ENCODE measurements at regions not wholly inside any gene's neighbourhood (a gene's known extent, or its start where the extent isn't known, plus 50 kb on each side); places are given as distances from the start of the nearest gene placed in this dataset.
"Not testable (repeated sequence)": the region's sequence is repeated elsewhere in the genome, so short reads cannot be mapped to it uniquely, and the experiment has no call there.

DNA sequence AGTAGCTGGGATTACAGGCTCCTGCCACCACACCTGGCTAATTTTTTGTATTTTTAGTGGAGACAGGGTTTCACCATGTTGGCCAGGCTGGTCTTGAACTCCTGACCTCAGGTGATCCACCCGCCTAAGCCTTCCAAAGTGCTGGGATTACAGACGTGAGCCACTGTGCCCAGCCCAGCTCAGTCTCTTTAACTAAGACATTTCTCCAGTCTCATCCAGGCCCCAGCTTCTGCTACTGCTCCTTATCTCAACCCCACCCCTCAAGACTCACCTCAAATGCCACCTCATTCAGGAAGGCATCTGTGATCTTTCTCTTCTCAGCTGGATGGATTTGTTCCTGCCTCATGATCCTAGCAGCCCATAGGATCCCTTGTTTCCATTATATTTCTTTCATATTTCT, 85.9 kb upstream of the GRAMD1B start:
- DNase-seq (ENCODE audit: low spot score) = not testable (repeated sequence)

DNA sequence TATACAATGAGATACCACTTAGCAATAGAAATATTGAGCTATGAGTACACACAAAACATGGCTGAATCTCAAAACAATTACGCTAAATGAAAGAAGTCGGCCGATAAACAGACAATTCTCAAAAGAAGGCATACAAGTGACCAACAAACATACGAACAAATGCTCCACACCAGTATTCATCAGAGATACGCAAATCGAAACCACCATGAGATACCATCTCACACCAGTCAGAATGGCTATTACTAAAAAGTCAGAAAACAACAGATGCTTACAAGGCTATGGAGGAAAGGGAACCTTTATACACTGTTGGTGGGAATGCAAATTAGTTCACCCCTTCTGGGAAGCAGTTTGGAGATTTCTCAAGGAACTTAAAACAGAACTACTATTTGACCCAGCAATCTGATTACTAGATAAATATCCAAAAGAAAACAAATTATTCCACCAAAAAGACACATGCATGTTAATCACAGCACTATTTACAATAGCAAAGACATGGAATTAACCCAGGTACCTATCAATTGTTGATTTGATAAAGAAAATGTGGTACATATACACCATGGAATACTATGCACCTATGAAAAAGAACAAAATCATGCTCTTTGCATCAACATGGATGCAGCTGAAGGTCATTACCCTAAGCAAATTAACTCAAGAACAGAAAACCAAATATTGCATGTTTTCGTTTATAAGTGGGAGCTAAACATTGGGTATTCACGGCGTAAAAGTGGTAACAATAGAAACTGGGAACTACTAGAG, 90.9 kb upstream of the GRAMD1B start:
- no peak for DNase-seq (ENCODE audit: low spot score)

DNA sequence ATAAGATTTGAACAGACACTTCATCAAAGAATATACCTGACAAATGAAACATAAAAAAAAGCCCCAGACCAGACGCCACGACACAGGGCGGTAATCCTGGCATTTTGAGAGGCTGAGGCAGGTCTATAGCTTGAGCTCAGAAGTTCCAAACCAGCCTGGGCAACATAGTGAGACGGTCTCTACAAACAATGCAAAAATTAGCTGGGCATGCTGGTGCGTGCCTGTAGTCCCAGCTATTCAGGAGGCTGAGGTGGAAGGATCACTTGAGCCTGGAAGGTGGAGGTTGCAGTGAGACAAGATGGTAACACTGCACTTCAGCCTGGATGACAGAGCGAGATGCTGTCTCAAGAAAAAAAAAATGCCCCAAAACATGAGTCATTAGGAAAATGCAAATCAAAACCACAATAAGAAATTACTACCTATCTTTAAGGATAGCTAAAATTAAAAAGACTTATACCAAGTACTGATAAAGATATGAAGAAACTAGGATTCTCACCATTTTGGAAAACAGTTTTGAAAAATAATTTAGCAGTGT, 91.7 kb upstream of the GRAMD1B start:
- DNase-seq (ENCODE audit: low spot score) = no peak

GRCh38 chr11:123334925-123335324, 95.1 kb upstream of the GRAMD1B start:
- no peak for DNase-seq (ENCODE audit: low spot score)

GRCh38 chr11:123332577-123332976, 97.5 kb upstream of the GRAMD1B start:
- not testable (repeated sequence) for DNase-seq (ENCODE audit: low spot score)

DNA sequence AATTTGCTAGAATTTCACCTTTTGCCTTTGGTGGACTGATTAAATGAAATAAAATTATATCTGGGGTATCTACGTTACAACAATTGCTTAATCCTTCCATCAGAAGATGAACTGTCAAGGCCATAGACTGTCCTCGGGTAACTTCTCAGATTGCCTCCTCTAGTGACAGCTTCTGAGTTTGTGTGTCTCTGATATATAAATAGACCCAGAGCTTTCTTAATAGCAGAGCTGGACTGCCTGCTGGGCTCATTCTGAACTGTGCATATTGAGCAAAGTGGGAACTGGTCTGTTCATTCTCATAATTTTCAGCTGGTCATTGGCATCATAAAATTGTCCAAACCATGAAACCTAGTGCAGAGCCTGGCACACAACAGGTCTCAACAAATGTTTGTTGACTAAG, 99.1 kb upstream of the GRAMD1B start:
- DNase-seq (ENCODE audit: low spot score) = no peak

- DNase-seq (ENCODE audit: low spot score) = peak; percentile 86
Measured at GRCh38 chr11:123330471-123330870, 99.6 kb upstream of the GRAMD1B start.

GRCh38 chr11:123330071-123330470, 100.0 kb upstream of the GRAMD1B start:
- DNase-seq (ENCODE audit: low spot score) = no peak

DNA sequence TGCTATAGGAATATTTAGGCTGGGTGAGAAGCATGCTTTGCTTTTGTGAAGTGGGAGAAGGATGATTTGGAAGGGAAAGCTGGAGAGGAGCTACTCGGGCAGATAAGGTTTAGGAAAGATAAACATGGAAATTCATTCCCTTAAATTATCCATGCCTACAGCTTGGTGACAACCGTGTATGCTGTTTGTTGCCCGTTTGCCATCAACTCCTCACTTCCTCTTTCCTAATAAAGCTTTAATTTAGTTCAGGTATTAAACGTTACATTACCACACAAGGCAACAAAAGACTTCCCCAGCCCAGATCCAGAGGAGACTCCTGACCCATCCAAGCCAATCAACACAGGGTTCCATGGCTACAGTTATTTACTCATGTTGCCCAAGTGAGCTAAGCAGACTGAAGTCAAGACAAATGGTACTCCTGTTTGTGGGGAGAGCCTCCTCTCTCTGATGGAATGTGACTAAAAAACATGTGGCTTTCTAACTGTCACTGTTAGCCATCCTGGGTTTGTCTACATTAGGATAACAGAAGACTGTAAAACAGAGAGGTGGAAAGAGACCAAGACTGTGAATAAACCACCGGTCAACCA, 101.7 kb upstream of the GRAMD1B start:
- DNase-seq (ENCODE audit: low spot score) = no peak

- no peak for DNase-seq (ENCODE audit: low spot score)
Measured at GRCh38 chr11:123325533-123325932, 104.5 kb upstream of the GRAMD1B start.

- no peak for DNase-seq (ENCODE audit: low spot score)
Measured at GRCh38 chr11:123323568-123323967, 106.5 kb upstream of the GRAMD1B start.

- no peak for DNase-seq (ENCODE audit: low spot score)
Measured at GRCh38 chr11:123321636-123322035, 108.4 kb upstream of the GRAMD1B start.

- no peak for DNase-seq (ENCODE audit: low spot score)
Measured at GRCh38 chr11:123318623-123319022, 111.4 kb upstream of the GRAMD1B start.

DNA sequence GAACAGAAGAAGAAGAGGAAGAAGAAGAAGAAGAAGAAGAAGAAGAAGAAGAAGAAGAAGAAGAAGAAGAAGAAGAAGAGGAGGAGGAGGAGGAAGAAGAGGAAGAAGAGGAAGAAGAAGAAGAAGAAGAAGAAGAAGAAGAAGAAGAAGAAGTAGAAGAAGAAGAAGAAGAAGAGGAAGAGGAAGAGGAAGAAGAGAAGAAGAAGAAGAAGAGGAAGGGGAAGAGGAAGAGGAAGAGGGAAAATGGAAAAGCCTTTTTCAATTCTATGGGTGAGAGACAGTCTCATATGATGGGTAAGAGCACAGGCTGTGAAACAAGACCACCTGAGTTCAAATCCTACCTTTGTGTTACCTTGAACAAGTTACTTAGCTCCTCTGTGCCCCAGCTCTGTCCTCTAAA, 111.9 kb upstream of the GRAMD1B start:
- DNase-seq (ENCODE audit: low spot score) = not testable (repeated sequence)

DNA sequence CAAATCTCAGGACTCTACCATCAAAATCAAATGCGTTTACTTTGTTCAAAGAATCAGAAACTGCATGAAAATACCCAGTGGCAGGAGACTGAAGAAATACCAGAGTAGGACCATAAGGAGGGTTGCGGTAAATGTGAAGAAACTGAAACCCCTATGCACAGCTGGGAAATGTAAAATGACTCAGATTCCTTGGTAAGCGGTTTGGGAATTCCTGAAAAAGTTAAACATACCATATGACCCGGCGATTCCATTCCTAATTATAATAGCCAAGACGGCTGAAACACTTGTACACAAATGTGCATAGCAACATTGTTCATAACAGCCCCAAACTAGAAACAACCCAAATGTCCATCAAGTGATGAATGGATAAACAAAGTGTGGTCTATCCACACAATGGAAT, 114.1 kb upstream of the GRAMD1B start:
- DNase-seq (ENCODE audit: low spot score) = no peak

- DNase-seq (ENCODE audit: low spot score) = no peak
Measured at GRCh38 chr11:123314972-123315371, 115.1 kb upstream of the GRAMD1B start.

DNA sequence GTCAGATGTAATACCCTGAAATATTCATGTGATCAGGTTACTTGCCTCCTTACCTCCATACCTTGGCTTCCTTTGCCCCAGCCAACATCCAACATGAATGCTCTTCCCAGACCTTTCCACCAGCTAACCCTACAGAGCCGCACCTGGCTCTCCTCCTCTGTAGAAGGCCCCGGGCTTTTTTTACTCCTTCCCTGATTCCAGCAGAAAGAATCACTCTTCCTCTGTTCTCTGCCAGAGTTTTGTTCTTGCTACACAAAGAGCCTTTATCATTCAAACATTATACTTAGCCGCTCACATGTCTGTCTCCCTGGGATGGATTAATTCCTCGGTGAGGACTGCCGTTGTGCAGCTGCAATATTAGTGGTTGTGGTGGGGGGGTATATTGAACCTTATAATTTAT, 116.8 kb upstream of the GRAMD1B start:
- peak; percentile 50 for DNase-seq (ENCODE audit: low spot score)

DNA sequence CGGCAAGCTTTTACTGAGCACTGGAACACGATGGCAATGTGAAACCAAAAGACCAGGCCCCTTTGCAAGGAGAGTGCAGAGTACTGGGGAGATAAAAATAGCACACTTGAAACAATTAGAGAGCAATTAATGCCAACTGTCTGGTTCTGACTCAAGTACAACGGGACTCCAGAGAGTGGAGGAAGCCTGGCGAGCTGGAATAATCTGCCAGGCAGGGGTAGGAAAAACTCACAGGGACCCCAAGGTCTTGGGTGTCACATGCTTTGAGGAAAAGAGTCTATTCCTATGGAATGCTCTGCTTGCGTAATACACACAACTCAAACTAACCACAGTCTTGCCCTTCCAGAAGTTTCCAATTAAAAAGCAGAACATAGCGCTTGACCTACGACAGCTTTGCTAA, 113.0 kb upstream of the CLMP start:
- no peak for DNase-seq (ENCODE audit: low spot score)

DNA sequence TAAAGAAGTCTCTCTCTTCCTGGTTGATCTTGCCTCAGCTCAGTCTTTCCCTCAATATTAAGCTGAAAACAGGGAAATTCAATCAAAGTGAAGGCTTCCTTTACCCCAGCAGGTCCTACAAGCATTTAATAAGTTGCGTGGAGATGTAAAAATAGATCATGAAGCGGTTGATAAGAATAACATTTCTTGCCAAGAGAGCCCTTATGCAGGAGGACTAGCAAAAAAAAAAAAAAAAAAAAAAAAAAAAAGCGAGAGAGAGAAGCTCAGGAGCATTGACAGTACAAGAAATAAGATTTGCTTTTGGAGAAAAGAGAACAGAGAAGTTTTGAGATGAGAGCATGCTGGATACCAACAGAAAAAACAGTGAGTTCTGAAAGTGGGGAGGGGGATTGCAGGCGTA, 112.2 kb upstream of the CLMP start:
- no peak for DNase-seq (ENCODE audit: low spot score)

DNA sequence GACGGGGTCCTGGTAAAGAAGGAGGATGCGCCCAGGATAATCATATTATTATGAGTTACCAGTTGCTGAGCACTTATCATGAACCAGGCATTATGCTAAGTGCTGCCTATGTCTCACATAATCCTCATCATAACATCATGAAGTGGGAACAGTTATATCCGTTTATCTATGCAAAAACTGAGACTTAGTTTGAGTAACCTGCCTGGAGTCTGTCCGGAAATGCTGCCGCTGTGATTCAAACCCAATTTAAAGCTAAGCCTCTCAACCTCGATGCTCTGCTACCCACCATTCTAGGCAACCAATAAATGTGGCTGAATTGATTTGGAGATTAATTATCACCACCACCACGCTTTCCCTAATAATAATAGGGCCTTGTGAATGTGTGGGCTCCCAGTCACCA, 111.5 kb upstream of the CLMP start:
- DNase-seq (ENCODE audit: low spot score) = no peak

GRCh38 chr11:123305601-123306375, 110.7 kb upstream of the CLMP start:
- no peak for DNase-seq (ENCODE audit: low spot score)

- no peak for DNase-seq (ENCODE audit: low spot score)
Measured at GRCh38 chr11:123304828-123305466, 109.9 kb upstream of the CLMP start.
